SK-N-SH (cell line): ENCODE measurements at regions not wholly inside any gene's neighbourhood (a gene's known extent, or its start where the extent isn't known, plus 50 kb on each side); places are given as distances from the start of the nearest gene placed in this dataset.
A peak's percentile ranks its signal among the peaks of the same experiment; 100 is the strongest.

Experiments
- CTCF ChIA-PET: fragments of 300-600, 350-600 bp; formaldehyde crosslinking; extraction: SDS; loops from one replicate; lab custom pipeline; 2021; lab: Yijun Ruan, JAX
- POLR2A ChIA-PET: fragments of 350-600 bp; sonication (Branson Sonifier 250); formaldehyde crosslinking; extraction: SDS; loops from one replicate; lab custom pipeline; 2020; ENCODE audit warnings: antibody characterized with exemption, inconsistent platforms; lab: Yijun Ruan, JAX
- DNase-seq: peaks from one replicate; pipeline ENCODE4 v3.0.0; 2012
- H2AFZ ChIP-seq: fragments of 200-600 bp; sonication (generic); 2 replicates; pipeline ENCODE4 v1.8.1; 2016; ENCODE audit warnings: antibody characterized with exemption, mild to moderate bottlenecking, low read depth
- H3F3A ChIP-seq: fragments of 200-600 bp; sonication (generic); replicated peaks from 2 replicates; pipeline ENCODE3; 2016; ENCODE audit warnings: antibody characterized with exemption, mild to moderate bottlenecking; ENCODE audit not compliant: insufficient read depth
- H3K27ac ChIP-seq, 2 experiments: fragments of 200-500 bp in 1 of 2; fragments of 200-600 bp in 1 of 2; sonication (Bioruptor generic) in 1 of 2; sonication (generic), shearing (Covaris generic) in 1 of 2; 2 replicates each; pipeline versions ENCODE4 v1.5.1 to v1.6.1; 2014 to 2016; ENCODE audit warnings: low read depth in 2 of 2, inconsistent platforms in 1 of 2, low read length in 1 of 2, mild to moderate bottlenecking in 1 of 2, mixed read lengths in 1 of 2
- H3K27me3 ChIP-seq: fragments of 200-600 bp; sonication (generic), shearing (Covaris generic); 2 replicates; pipeline ENCODE4 v1.6.1; 2016; ENCODE audit warnings: mixed run types; ENCODE audit not compliant: insufficient read depth
- H3K36me3 ChIP-seq, 2 experiments: fragments of 200-500 bp in 1 of 2; fragments of 200-600 bp in 1 of 2; sonication (Bioruptor generic) in 1 of 2; sonication (generic) in 1 of 2; replicated peaks in 1 of 2; 2 replicates each; pipeline versions ENCODE3 to v1.5.1; 2014 to 2016; ENCODE audit warnings: low read length in 1 of 2, mild to moderate bottlenecking in 1 of 2; ENCODE audit not compliant: insufficient read depth in 2 of 2, control insufficient read depth in 1 of 2
- H3K4me1 ChIP-seq, 2 experiments: fragments of 200-500 bp in 1 of 2; fragments of 200-600 bp in 1 of 2; sonication (Bioruptor generic) in 1 of 2; sonication (generic), shearing (Covaris generic) in 1 of 2; 2 replicates each; pipeline versions ENCODE4 v1.5.1 to v1.6.1; 2014 to 2016; ENCODE audit warnings: low read depth in 1 of 2, low read length in 1 of 2, mixed run types in 1 of 2; ENCODE audit not compliant: insufficient read depth in 2 of 2, control insufficient read depth in 1 of 2
- H3K4me2 ChIP-seq: fragments of 200-600 bp; sonication (generic), shearing (Covaris generic); 2 replicates; pipeline ENCODE4 v1.6.1; 2017; ENCODE audit warnings: mixed run types
- H3K4me3 ChIP-seq, 2 experiments: fragments of 200-500 bp in 1 of 2; fragments of 200-600 bp in 1 of 2; sonication (Bioruptor generic) in 1 of 2; sonication (generic), shearing (Covaris generic) in 1 of 2; 2 replicates each; pipeline versions ENCODE4 v1.5.1 to v1.8.1; 2014 to 2016; ENCODE audit warnings: low read depth in 2 of 2, inconsistent platforms in 1 of 2, low read length in 1 of 2, mild to moderate bottlenecking in 1 of 2, mixed read lengths in 1 of 2, moderate library complexity in 1 of 2
- H3K79me2 ChIP-seq: fragments of 200-600 bp; sonication (generic); 2 replicates; pipeline ENCODE4 v1.8.1; 2017; ENCODE audit warnings: mild to moderate bottlenecking; ENCODE audit not compliant: insufficient read depth
- H3K9ac ChIP-seq: fragments of 200-600 bp; sonication (generic); 2 replicates; pipeline ENCODE4 v1.6.1; 2017; ENCODE audit warnings: mixed run types
- H3K9me2 ChIP-seq: fragments of 200-600 bp; sonication (generic); 2 replicates; pipeline ENCODE4 v1.6.1; 2017; ENCODE audit warnings: mixed run types
- H3K9me3 ChIP-seq: fragments of 200-600 bp; sonication (generic); 2 replicates; pipeline ENCODE4 v1.6.1; 2017; ENCODE audit warnings: mixed run types, mild to moderate bottlenecking, moderate library complexity
- H4K20me1 ChIP-seq: fragments of 200-600 bp; sonication (generic); 2 replicates; pipeline ENCODE4 v1.6.1; 2017; ENCODE audit warnings: mild to moderate bottlenecking, mixed run types; ENCODE audit not compliant: insufficient read depth
- FOSL2 ChIP-seq: IDR thresholded peaks from 2 replicates; pipeline ENCODE4 v1.4.0; 2012; ENCODE audit warnings: low read depth, mild to moderate bottlenecking, moderate library complexity, borderline replicate concordance
- FOXJ3 ChIP-seq: sonication (generic); formaldehyde crosslinking; IDR thresholded peaks from 2 replicates; pipeline ENCODE4 v1.5.1; 2020; ENCODE audit warnings: mild to moderate bottlenecking, missing genetic modification reagents
- GATA2 ChIP-seq: sonication (generic); formaldehyde crosslinking; IDR thresholded peaks from 2 replicates; pipeline ENCODE4 v1.5.0; 2020; ENCODE audit warnings: mild to moderate bottlenecking, missing genetic modification reagents
- JUND ChIP-seq: IDR thresholded peaks from 2 replicates; pipeline ENCODE4 v1.4.0; 2012
- MAX ChIP-seq: IDR thresholded peaks from 2 replicates; pipeline ENCODE4 v1.4.0; 2012; ENCODE audit warnings: low read depth
- MXI1 ChIP-seq: IDR thresholded peaks from 2 replicates; pipeline ENCODE4 v1.6.1; 2012; ENCODE audit warnings: mild to moderate bottlenecking, low read depth, low read length, improper control_type of control experiment
- NRF1 ChIP-seq: IDR thresholded peaks from 2 replicates; pipeline ENCODE4 v1.6.1; 2012; ENCODE audit warnings: low read depth, mild to moderate bottlenecking, low read length
- PBX3 ChIP-seq: IDR thresholded peaks from 2 replicates; pipeline ENCODE4; 2012
- RAD21 ChIP-seq: IDR thresholded peaks from 2 replicates; pipeline ENCODE4 v1.6.1; 2012; ENCODE audit warnings: mild to moderate bottlenecking, low read length
- RCOR1 ChIP-seq: fragments of 150-350 bp; IDR thresholded peaks from 2 replicates; pipeline ENCODE4 v1.6.1; 2017; ENCODE audit warnings: antibody characterized with exemption, low read length
- SMC3 ChIP-seq: IDR thresholded peaks from 2 replicates; pipeline ENCODE4 v1.6.1; 2012; ENCODE audit warnings: low read depth, low read length, improper control_type of control experiment
- TCF12 ChIP-seq: IDR thresholded peaks from 2 replicates; pipeline ENCODE4 v1.4.0; 2012
- TEAD4 ChIP-seq: IDR thresholded peaks from 2 replicates; pipeline ENCODE4 v1.4.0; 2012; ENCODE audit warnings: mild to moderate bottlenecking, borderline replicate concordance; ENCODE audit not compliant: insufficient read depth
- YY1 ChIP-seq: IDR thresholded peaks from 2 replicates; pipeline ENCODE4 v1.4.0; 2012; ENCODE audit warnings: low read depth, mild to moderate bottlenecking
- WGBS: methylation state at CpG from one replicate; pipeline ENCODE4 v1.1.6; 2017; ENCODE audit warnings: low lambda C conversion rate; 5-methylcytosine and 5-hydroxymethylcytosine counted together

DNA sequence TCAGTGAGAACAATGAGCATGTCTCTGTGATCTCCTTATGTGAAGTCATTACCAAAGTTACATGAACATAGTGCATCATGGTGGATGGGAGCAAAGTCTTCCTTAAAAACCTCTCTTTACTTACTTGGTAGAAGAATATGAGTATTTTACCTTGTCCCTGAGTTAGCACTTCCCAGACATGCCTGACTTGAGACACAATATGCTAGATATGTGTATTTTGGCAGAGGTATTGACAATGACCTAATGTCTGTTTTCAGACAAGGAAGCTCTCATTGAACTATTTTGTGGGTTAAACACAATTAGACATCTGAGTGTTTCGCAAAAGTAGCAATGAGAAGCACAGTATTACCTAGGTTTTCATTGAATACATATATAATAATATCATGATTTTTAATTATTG, 99.1 kb upstream of the MC4R start:
- CTCF ChIA-PET = no interaction called here
- Histone ChIP-seq H3K79me2 (no peaks in the 10 kb centered on the region), H3K4me2 (no peak overlapping the region)

DNA sequence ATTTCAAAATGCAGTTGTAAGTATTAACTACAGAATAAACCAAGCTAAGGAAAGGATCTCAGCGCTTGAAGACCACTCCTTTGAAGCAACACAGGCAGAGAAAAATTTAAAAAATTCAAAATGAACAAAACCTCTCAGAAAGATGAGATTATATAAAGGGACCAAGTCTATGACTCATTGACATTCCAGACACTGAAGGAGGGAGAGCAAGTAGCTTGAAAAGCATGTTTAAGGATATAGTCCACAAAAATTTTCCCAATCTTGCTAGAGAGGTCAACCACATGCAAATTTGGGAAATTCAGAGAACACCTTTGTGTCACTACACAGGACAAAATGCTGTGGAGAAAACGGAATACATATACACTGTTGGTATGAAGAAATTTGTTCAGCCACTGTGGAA, 112.6 kb upstream of the MC4R start:
- TF ChIP-seq MXI1 (no peak), NRF1 (no peak), YY1 (no peak), FOSL2 (peak; percentile 61; the same call in 1 of the 2 replicates), FOXJ3 (CRISPR knock-in tag) (no peak), TEAD4 (no peak), JUND (peak; percentile 50; the same call in 1 of the 2 replicates), RCOR1 (no peak), SMC3 (no peak), PBX3 (no peak), TCF12 (no peak), RAD21 (no peak), MAX (no peak)
- Histone ChIP-seq H3K4me3 (no peak overlapping the region), H3K27me3 (no peaks in the 10 kb centered on the region), H3K9me3 (no peaks in the 10 kb centered on the region), H4K20me1 (no peaks in the 10 kb centered on the region), H3K4me1 (no peaks in the 10 kb centered on the region), H3K9ac (no peak overlapping the region), H2AFZ (peak overlapping the region; percentile 33; the same call in 1 of the 2 replicates), H3K79me2 (no peaks in the 10 kb centered on the region), H3K9me2 (no peaks in the 10 kb centered on the region), H3K36me3 (no peaks in the 10 kb centered on the region), H3F3A (no peaks in the 10 kb centered on the region), H3K27ac (no peak overlapping the region; a peak in 1 of 4 replicates), H3K4me2 (no peak overlapping the region)
- WGBS = 66% methylated on average over 2 of the region's 2 CpGs
- no peak for DNase-seq
- ChIA-PET POLR2A (no interaction called here), CTCF (interaction anchor here (1.1 to 1.6 kb wide), 2 partner anchors 65 to 489 kb away, joined by 3 to 5 read pairs; no protein-coding TSS in a partner anchor)

More for the DNA sequence above, 99.1 kb upstream of the MC4R start:
- Histone ChIP-seq H3K9ac (no peak overlapping the region), H4K20me1 (no peaks in the 10 kb centered on the region), H3F3A (peaks cover 6% of the 10 kb centered on the region), H3K36me3 (no peaks in the 10 kb centered on the region), H3K27me3 (no peaks in the 10 kb centered on the region), H3K9me2 (no peaks in the 10 kb centered on the region), H3K27ac (no peak overlapping the region), H3K4me1 (no peaks in the 10 kb centered on the region; a peak in 1 of 4 replicates), H2AFZ (0 out of 2 replicates have a peak overlapping the region, but pooled peaks have one; percentile 11), H3K9me3 (no peaks in the 10 kb centered on the region), H3K4me3 (no peak overlapping the region)
- no peak for DNase-seq
- WGBS = 90% methylated on average over 1 of the region's 1 CpG
- TF ChIP-seq GATA2 (no peak), PBX3 (no peak)
- POLR2A ChIA-PET = no interaction called here
